ENCODE measurements at regions not wholly inside any gene's neighbourhood (a gene's known extent, or its start where the extent isn't known, plus 50 kb on each side); places are given as distances from the start of the nearest gene placed in this dataset.

DNA sequence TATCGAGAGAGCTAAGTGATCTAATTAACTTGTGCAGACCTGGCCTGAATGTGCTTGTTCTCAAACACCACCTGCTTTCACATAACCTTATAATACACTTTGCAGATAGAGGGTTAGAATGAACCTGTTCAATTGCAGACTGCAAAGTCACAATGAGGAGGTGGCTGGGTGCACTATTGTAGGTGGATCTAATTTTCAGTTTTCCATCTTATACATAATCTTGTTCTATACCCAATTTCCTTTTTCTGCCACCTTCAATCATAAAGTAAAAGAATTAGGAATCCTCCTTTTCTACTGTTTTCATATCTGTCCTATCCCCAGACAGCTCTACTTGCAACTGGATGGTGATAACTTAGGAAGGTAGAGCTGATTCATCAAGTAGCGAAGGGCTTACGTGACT lies 68.8 kb upstream of the APC start:
- TF ChIP-seq, protein P1, sequence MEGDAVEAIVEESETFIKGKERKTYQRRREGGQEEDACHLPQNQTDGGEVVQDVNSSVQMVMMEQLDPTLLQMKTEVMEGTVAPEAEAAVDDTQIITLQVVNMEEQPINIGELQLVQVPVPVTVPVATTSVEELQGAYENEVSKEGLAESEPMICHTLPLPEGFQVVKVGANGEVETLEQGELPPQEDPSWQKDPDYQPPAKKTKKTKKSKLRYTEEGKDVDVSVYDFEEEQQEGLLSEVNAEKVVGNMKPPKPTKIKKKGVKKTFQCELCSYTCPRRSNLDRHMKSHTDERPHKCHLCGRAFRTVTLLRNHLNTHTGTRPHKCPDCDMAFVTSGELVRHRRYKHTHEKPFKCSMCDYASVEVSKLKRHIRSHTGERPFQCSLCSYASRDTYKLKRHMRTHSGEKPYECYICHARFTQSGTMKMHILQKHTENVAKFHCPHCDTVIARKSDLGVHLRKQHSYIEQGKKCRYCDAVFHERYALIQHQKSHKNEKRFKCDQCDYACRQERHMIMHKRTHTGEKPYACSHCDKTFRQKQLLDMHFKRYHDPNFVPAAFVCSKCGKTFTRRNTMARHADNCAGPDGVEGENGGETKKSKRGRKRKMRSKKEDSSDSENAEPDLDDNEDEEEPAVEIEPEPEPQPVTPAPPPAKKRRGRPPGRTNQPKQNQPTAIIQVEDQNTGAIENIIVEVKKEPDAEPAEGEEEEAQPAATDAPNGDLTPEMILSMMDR (IDR thresholded peaks at IDR 0.05; ENCODE audit: control insufficient read depth, extremely low read depth, insufficient read depth) = no peak
- DNase-seq (ENCODE audit: low read depth) = no peak
- no peak overlapping the region for H3K4me3 ChIP-seq (ENCODE audit: low read depth, low read length)

DNA sequence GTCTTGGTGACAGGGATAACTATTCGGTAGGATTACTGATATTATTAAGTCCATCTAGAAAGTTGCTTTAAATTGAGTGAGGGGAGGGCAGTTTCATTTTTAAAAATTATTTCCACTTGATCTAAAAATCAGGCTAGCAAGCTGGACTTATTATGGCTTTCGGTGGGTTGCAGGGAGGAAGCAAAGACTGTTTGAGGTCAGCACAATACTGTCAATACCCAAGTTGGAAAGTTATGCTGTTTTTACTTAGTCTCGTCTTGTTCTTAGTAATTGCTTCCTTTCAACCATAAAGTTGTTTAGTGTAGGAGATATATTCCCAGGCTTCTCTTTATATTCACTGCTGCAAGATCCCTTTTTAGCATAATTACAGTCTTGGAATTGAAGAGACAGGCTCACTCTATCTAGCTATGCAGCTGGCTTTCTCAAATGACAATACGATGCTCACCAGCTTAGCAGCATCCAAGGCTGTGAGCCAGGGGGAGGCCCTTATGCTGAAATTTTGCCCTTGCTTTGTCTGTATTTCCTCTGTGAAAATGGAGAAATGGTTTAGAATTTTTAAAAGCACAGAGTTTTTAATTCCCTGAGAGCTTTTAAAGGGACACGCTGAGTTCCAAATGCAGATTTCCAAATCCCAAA lies 68.2 kb upstream of the APC start:
- TF ChIP-seq, protein P1 (IDR thresholded peaks at IDR 0.05; ENCODE audit: control insufficient read depth, extremely low read depth, insufficient read depth) = no peak
- no peak for DNase-seq (ENCODE audit: low read depth)
- H3K4me3 ChIP-seq (ENCODE audit: low read depth, low read length) = no peak overlapping the region

DNA sequence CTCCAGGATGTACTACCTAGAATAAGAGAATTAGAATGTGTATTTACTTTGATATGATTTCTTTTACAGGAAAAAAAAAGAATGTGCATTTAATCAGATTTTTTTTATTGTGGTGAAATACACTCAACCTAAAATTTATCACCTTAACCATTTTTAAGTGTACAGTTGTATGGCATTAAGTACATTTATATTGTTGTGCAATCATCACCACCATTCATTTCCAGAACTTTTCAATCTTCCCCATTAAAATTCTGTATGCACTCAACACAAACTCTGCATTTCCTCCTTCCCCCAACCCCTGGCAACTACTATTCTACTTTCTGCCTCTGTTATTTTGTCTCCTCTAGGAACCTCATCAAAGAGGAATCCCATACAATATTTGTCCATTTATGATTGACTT lies 66.0 kb upstream of the APC start:
- no peak for DNase-seq (ENCODE audit: low read depth)
- H3K4me3 ChIP-seq (ENCODE audit: low read depth, low read length) = no peak overlapping the region
- TF ChIP-seq, protein P1 (IDR thresholded peaks at IDR 0.05; ENCODE audit: control insufficient read depth, extremely low read depth, insufficient read depth) = no peak

DNA sequence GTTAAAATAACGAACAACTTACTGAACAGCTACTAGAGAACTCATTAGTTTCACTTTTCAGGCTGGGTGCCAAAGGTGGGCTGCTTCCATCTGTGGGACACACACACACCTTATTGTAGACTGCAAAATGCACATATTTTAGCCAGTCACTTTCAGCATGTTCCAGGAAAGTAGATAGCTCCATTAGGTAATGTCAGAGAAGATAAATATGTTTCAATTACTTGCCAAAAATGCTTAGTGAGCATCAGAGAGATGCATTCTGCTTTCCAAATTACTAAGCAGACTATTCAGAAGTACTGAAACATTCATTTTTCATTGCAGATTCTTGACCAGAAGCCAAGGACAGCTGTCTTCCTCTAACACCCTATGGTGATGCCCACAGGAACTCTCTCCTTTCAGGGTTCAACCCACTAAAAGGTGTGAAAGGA lies 56.2 kb upstream of the APC start:
- no peak overlapping the region for H3K4me3 ChIP-seq (ENCODE audit: low read depth, low read length)
- no peak for DNase-seq (ENCODE audit: low read depth)
- TF ChIP-seq, protein P1 (IDR thresholded peaks at IDR 0.05; ENCODE audit: control insufficient read depth, extremely low read depth, insufficient read depth) = no peak

DNA sequence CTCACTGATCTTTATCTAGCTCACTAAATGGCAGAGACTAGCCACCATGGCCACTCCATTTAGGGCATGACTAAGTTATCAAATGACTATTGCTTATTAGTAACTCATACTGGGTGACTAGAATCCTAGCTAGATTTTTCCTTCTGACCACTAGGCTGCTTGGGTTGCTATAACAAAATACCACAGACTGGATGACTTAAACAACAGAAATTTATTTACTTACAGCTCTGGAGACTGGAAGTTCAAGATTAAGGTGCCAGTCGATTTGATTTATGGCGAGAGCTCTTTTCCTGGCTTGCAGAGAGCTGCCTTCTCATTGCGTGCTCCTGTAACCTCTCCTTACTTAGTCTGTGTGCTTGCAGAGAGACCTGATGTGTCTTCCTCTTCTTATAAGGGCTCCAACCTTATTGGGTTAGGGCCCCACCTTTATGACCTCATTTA lies 55.0 kb upstream of the APC start:
- no peak overlapping the region for H3K4me3 ChIP-seq (ENCODE audit: low read depth, low read length)
- DNase-seq (ENCODE audit: low read depth) = no peak
- TF ChIP-seq, protein P1 (IDR thresholded peaks at IDR 0.05; ENCODE audit: control insufficient read depth, extremely low read depth, insufficient read depth) = no peak

DNA sequence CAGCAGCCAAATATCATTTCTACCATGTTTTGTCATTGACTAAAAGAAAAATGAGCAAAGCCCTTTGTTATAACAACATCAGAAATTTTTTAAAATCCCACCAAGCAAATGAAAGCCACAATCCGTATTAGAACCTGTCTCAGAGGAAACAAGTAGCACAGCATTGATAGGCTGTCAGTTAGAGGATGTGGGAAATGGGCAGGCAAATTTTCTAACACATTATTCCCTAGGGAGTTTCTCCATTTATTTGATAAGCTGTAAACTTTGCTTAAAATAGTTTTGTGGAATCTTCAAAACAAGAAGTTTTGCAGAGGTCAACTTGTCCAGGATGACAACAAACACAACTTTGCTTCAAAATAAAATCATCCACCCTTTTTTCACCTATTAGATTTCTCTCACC lies 53.6 kb upstream of the APC start:
- DNase-seq (ENCODE audit: low read depth) = no peak
- TF ChIP-seq, protein P1 (IDR thresholded peaks at IDR 0.05; ENCODE audit: control insufficient read depth, extremely low read depth, insufficient read depth) = no peak

DNA sequence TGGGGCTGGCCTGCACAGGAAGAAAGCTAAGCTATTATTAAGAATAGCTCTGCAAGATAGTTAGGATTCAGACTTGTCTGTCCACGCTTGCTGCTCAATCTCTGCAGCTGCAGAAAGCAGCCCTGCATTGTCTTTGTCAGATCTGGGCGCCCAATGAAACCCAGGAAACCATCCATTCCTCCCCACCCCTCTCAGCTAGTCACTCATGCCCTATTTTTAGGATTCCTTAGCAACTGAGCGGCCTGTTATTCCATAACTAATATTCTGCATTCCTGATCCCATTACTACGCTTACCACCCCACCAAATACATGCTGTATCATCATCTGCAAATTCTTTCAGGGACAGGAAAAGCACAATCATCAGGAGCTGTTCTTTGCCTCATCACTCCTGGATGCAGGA lies 52.9 kb upstream of the APC start:
- TF ChIP-seq, protein P1 (IDR thresholded peaks at IDR 0.05; ENCODE audit: control insufficient read depth, extremely low read depth, insufficient read depth) = no peak
- H3K4me3 ChIP-seq (ENCODE audit: low read depth, low read length) = no peak overlapping the region
- no peak for DNase-seq (ENCODE audit: low read depth)

More for the DNA sequence above, 53.6 kb upstream of the APC start:
- no peak overlapping the region for H3K4me3 ChIP-seq (ENCODE audit: low read depth, low read length)

All from LNCaP clone FGC (cell line).